ENCODE measurements at regions not wholly inside any gene's neighbourhood (a gene's known extent, or its start where the extent isn't known, plus 50 kb on each side); places are given as distances from the start of the nearest gene placed in this dataset.

DNA sequence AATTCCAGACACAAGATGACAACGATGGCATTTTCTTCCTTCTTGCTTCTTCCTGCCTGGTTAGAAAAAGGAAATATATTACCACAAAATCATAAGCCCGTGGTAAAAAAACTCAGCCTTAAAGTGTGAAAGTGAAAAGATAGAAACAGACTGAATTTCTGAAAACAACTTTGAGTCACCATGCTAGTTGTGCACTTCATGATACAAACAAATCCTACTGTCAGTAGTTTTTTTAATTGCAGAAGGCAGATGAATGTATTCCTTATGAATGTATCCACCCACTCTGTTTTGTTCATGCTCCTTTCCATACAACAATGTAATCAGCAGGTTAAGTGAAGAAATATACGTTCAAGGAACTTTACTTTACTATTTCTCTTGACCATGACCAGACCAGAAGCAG, 1144.7 kb downstream of the OTOL1 start:
- no peak for TF ChIP-seq CTCF (IDR thresholded peaks at IDR 0.05; ENCODE audit: insufficient read depth, low read length)
- DNase-seq (ENCODE audit: low read depth), result no peak
- no peak overlapping the region for H3K4me3 ChIP-seq (ENCODE audit: low read depth, low read length)

- no peak overlapping the region for H3K4me3 ChIP-seq (ENCODE audit: low read depth, low read length)
- TF ChIP-seq CTCF (IDR thresholded peaks at IDR 0.05; ENCODE audit: insufficient read depth, low read length), result no peak
- no peak for DNase-seq (ENCODE audit: low read depth)
These were observed 1145.3 kb downstream of the OTOL1 start for GRCh38 chr3:162641907-162642306.

DNA sequence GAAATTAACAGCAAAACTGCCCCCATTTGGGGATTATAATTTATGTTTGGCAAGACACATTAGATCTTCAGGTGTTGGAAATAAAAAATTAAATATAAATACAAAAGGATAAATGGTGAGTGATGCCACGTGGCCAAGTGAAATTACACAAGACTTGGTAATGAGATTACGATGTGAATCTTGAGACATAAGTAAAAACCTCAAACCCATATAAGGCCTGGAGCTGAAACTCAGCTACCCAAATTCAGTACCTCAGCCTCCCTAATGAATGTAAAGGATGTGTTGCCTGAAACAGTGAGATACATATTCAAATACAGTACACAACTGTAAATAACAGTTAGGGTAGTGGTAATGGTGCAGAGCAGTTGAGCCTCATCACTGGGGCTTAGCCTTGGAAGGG, 1146.6 kb downstream of the OTOL1 start:
- DNase-seq (ENCODE audit: low read depth), result no peak
- H3K4me3 ChIP-seq (ENCODE audit: low read depth, low read length), result no peak overlapping the region
- no peak for TF ChIP-seq CTCF (IDR thresholded peaks at IDR 0.05; ENCODE audit: insufficient read depth, low read length)

DNA sequence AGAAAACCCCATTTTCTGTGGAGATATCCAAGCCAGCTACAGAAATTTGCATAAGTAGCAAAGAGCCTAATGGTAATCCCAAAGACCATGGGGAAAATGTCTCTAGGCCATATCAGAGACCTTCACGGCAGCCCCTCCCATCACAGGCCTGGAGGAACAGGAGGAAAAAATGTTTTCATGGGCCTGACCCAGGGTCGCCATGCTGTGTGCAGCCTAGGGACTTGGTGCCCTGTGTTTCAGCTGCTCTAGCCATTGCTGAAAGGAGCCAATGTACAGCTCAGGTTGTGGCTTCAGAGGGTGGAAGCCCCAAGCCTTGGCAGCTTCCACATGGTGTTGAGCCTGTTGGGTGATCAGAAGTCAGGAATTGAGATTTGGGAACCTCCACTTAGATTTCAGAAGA, 1150.7 kb downstream of the OTOL1 start:
- no peak for TF ChIP-seq CTCF (IDR thresholded peaks at IDR 0.05; ENCODE audit: insufficient read depth, low read length)
- H3K4me3 ChIP-seq (ENCODE audit: low read depth, low read length), result no peak overlapping the region
- DNase-seq (ENCODE audit: low read depth), result no peak

- no peak overlapping the region for H3K4me3 ChIP-seq (ENCODE audit: low read depth, low read length)
- no peak for DNase-seq (ENCODE audit: low read depth)
- no peak for TF ChIP-seq CTCF (IDR thresholded peaks at IDR 0.05; ENCODE audit: insufficient read depth, low read length)
These were observed 1161.4 kb downstream of the OTOL1 start for GRCh38 chr3:162658003-162658402.

- no peak for DNase-seq (ENCODE audit: low read depth)
- no peak for TF ChIP-seq CTCF (IDR thresholded peaks at IDR 0.05; ENCODE audit: insufficient read depth, low read length)
- H3K4me3 ChIP-seq (ENCODE audit: low read depth, low read length), result no peak overlapping the region
These were observed 1169.2 kb downstream of the OTOL1 start for GRCh38 chr3:162665684-162666391.

- no peak overlapping the region for H3K4me3 ChIP-seq (ENCODE audit: low read depth, low read length)
- TF ChIP-seq CTCF (IDR thresholded peaks at IDR 0.05; ENCODE audit: insufficient read depth, low read length), result no peak
- no peak for DNase-seq (ENCODE audit: low read depth)
These were observed 1170.2 kb downstream of the OTOL1 start for GRCh38 chr3:162666835-162667234.

All from fibroblast of the aortic adventitia (primary cell).